Fibroblast of peridontal ligament (primary cell): ENCODE measurements at regions not wholly inside any gene's neighbourhood (a gene's known extent, or its start where the extent isn't known, plus 50 kb on each side); places are given as distances from the start of the nearest gene placed in this dataset.

Source experiments
- DNase-seq: peaks from one replicate; pipeline ENCODE4 v3.0.0-alpha.2; 2010; ENCODE audit errors: extremely low read depth

- peak; percentile 86 for DNase-seq
Measured at GRCh38 chr2:220277445-220277975, 650.1 kb downstream of the SLC4A3 start.

- DNase-seq, result no peak
Measured at GRCh38 chr2:220278022-220278421, 650.6 kb downstream of the SLC4A3 start.

- peak; percentile 66 for DNase-seq
Measured at GRCh38 chr2:220279372-220279771, 651.9 kb downstream of the SLC4A3 start.

DNA sequence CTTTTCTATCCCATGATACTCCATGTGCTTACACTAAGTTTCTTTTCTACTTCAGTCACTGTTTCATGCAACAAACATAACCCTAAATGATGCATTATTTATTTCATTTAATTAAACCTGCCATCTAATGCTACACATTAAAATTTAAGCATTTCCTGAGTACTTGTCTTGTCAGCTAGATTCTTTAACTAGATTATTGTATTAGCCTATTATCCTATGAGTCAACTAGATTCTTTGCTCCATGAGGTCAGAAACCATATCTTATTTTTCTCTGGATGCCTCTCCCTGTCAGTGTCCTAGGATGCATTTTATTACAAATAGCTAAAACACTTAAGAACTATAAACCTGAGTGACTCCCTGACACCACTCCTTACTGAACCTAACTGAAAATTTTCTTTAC lies 652.4 kb downstream of the SLC4A3 start:
- DNase-seq, result no peak

- DNase-seq, result no peak
Measured at GRCh38 chr2:220280736-220281135, 653.3 kb downstream of the SLC4A3 start.

GRCh38 chr2:220281771-220282170 lies 654.3 kb downstream of the SLC4A3 start:
- no peak for DNase-seq

GRCh38 chr2:220282236-220282635 lies 654.8 kb downstream of the SLC4A3 start:
- no peak for DNase-seq

DNA sequence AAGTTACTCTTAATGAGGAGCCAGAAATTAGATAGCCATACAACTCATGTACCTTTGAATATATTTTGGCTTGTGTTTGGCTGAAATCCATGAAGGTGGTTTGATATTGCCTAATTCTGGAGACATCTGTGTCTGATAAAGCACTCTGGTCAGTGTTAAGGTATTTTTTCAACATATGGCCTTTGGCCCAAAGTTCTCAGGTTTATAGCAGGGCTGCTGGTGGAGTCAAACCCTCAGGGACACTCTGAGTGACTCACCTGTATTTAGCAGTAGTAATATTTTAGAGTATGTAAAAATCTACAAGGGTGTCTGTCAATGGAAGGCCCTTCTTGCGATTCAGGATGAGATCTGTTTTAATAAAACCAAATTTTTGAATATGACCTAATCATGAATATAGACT lies 666.5 kb downstream of the SLC4A3 start:
- no peak for DNase-seq

DNA sequence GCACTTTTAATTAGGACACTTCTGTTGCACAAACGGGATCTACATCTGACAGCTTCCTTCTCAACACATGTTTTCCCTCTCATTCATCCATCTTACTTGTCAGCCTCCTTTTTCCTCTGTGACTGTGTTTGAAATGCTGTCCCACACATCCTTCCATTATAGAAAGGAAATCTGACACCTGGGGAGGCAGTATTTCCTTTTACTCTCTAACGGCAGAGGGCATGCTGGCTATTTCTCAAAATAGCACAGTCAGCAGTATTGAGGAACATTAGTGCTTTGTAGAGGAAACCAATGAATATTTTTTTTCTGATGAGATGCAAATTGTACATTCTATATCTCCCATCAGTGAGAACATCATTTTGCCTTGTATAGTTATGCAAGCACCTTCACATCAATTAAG lies 668.7 kb downstream of the SLC4A3 start:
- DNase-seq, result no peak

DNA sequence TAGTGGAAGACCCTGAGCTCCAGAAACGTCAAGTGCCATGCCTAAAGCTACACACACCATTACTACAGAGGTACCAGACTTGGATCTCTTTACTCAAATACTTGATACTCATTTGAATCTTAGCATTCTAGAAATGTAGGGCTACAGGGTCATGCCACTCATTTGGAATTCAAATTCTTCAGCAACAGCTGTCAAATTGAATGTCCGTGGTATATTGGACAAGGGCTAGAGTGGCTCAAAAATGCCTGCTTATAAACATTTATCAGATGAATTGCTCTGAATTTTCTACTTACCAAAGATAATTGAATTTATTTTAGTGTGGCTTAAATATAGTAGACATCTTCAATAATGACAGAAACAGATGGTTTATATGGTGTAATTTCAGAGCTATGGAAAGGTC lies 669.7 kb downstream of the SLC4A3 start:
- no peak for DNase-seq

- DNase-seq, result peak; percentile 44
Measured at GRCh38 chr2:220300806-220301205, 673.4 kb downstream of the SLC4A3 start.

DNA sequence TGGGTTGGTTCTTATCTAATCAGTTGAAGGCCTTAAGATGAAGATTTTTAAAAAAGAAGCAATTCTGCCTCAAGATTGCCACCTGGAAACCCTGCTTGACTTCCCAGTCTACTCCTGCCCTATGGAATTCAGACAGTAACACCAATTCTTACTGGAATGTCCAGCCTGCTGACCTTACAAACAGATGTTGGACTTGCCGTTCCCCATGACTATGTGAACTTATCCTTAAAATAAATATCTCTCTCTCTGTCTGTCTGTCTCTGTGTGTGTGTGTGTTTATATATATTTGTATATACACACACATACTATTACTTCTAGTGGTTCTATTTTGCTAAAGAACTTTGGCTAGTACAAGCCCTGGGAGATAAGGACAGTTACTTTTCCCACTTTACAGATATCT lies 675.3 kb downstream of the SLC4A3 start:
- DNase-seq, result no peak

DNA sequence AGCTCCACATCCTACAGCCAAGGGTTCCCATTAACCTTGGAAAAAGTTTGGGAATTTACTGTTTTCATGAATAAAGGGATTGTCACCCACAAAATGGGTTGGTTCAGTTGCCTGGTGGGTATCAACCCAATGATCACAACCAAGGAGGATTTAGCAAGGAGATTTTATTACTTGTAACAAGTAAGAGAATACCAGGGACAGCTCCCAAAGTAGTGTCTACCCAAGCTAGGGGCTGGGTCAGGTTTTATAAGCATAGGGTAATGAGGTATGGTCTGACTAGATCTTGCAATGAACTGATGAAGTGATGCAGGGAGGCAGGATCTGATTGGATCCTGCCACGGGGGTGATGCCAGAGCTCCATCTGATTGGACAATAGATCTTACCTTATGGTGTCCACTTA lies 681.8 kb downstream of the SLC4A3 start:
- no peak for DNase-seq

GRCh38 chr2:220310451-220310861 lies 683.0 kb downstream of the SLC4A3 start:
- no peak for DNase-seq

DNA sequence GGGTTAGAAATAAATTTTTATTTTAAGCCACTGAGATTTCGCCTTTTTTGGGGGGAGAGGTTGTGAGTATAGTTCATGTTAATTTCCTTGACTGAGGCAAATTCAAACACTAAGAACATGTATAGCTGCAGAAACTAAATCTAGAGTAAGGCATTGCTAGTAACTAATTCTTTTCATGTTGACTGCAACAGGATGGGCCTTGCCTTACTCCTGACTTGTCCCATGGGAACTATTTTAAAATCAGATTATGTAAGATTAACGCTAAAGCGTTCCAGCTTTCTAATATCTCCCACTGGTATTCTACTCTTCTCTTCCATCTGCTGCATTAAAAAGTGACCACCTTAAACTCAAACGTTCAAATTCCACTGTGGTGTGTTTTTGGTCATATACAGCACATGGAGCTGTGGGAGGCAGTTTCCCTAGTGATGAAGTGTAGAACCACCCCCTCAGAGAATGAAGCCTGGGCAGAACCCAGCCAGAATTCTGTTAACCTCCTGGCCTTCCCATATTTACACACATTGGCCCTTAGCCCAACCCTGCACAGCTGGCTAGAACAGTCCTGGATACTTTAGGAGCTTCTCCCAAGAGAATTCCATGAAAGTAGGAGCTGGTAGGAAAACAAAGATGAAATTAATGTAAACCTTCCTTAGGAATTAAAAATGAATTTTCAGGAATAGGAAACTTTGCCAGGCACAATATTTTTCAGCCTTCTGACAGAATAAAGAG lies 687.8 kb downstream of the SLC4A3 start:
- no peak for DNase-seq

DNA sequence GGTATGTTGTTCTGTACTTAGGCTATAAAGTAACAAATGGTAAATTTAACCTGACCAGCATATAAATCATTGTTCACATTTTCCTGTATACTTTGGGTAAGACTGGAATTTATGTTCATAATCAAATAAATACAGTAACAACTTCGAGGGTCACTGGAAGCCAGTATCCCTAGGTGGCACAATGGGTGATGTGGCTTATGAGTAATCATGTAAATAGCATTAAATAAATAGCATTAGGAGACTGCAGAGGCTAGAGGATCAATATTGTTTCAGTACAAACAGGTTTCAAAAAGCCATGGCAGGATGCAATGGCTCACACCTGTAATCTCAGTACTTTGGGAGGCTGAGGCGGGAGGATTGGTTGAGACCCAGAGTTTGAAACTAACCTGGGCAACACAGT lies 690.6 kb downstream of the SLC4A3 start:
- DNase-seq, result no peak

DNA sequence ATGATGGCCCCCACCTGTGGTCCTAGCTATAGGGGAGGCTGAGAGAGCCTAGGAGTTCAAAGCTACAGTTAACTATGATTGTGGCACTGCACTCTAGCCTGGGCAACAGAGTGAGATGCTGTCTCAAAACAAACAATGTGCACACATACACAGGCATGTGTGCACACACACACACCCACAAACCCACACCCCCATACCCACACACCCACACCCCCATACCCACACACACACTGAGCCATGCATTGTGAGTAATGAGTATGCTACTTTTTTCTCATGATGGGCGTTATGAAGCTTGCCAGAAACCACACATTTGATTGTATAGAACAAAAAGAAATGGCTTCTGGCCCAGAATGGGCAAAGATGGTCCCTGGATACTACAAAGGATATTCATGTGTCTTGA lies 691.1 kb downstream of the SLC4A3 start:
- DNase-seq, result no peak

GRCh38 chr2:220320326-220320725 lies 692.9 kb downstream of the SLC4A3 start:
- DNase-seq, result no peak

DNA sequence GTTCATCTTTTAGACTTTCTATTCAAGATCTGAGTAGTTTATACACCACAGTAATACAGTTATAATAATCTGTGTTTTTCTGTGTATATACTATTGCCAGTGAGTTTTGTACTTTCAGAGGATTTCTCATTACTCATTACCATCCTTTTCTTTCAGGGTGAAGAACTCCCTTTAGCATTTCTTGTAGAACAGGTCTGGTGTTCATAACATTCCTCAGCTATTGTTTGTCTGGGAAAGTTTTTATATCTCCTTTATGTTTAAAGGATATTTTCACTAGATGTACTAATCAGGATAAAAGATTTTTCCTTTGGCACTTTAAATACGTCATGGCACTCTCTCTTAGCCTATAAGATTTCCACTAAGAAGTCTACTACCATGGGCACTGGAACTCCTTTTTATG lies 705.5 kb downstream of the SLC4A3 start:
- DNase-seq, result no peak

- DNase-seq, result no peak
Measured at GRCh38 chr2:220334210-220334609, 706.8 kb downstream of the SLC4A3 start.

GRCh38 chr2:220334871-220335590 lies 707.6 kb downstream of the SLC4A3 start:
- no peak for DNase-seq

DNA sequence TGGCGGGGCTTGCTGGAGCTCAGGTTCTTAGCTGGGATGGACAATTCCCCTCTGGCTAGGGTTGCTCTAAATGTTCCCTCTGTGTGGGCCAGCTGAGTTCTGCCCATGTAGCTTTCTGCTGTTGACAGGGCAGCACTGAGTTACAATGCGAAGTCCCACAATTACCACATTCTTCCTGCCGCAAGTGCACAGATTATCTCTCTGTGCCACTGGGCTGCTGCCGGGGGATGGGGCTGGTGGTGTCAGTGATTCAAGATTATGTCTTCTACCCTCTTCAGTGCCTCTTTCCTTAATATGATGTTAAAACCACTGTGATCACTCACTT lies 708.1 kb downstream of the SLC4A3 start:
- no peak for DNase-seq

GRCh38 chr2:220336771-220337170 lies 709.3 kb downstream of the SLC4A3 start:
- no peak for DNase-seq
